ENCODE measurements at regions not wholly inside any gene's neighbourhood (a gene's known extent, or its start where the extent isn't known, plus 50 kb on each side); places are given as distances from the start of the nearest gene placed in this dataset.

GRCh38 chrX:33333271-33333670, 121.9 kb upstream of the DMD start:
- ChIA-PET SMC1A (ENCODE audit: uncharacterized antibody, unreplicated experiment) (no interaction called here), POLR2A (no interaction called here), RAD21 (ENCODE audit: unreplicated experiment) (no interaction called here), CTCF (interaction anchor here (1.1 to 1.4 kb wide), 2 partner anchors 11 to 13 kb away, joined by 3 read pairs; no protein-coding TSS in a partner anchor)
- in situ Hi-C loops (cut with MboI) (no loop called here), intact Hi-C loops (cut with micrococcal nuclease; ENCODE audit: unreplicated experiment) (loop anchor here (10.0 kb wide), 1 partner anchor 798 kb away; no protein-coding TSS in a partner anchor)
- no peaks in the 10 kb centered on the region for H3K79me2 ChIP-seq (ENCODE audit: control insufficient read depth, insufficient read depth, low read length)
- H3K27ac ChIP-seq (ENCODE audit: control insufficient read depth, insufficient read depth), result no peak overlapping the region
- H3K4me3 ChIP-seq, result no peak overlapping the region
- H3K9ac ChIP-seq (ENCODE audit: control insufficient read depth, insufficient read depth, low read length), result no peak overlapping the region
- no peak overlapping the region for H2AFZ ChIP-seq (ENCODE audit: control insufficient read depth, low read depth, low read length)
- 6% methylated on average over 2 of the region's 2 CpGs for WGBS (ENCODE audit: insufficient coverage, insufficient replicate concordance, low lambda C conversion rate, missing lambda C conversion rate)
- H3K27me3 ChIP-seq (replicated peaks in 1 of 2; ENCODE audit: control insufficient read depth in 2 of 2, insufficient read depth in 2 of 2, low read length in 1 of 2), result no peaks in the 10 kb centered on the region
- ATAC-seq (no peak), DNase-seq (ENCODE audit: low read depth, low spot score) (no peak), FAIRE-seq (no peak)
- TF ChIP-seq STAT3 (IDR thresholded peaks at IDR 0.05; ENCODE audit: low read depth, low read length) (no peak), DPF2 (IDR thresholded peaks at IDR 0.05) (no peak), POU2F2 (IDR thresholded peaks at IDR 0.05; ENCODE audit: borderline replicate concordance, low read depth, low read length) (no peak), ZZZ3 (IDR thresholded peaks at IDR 0.05; ENCODE audit: control insufficient read depth, insufficient read length, low read depth) (no peak), GATAD2B (conservative IDR thresholded peaks at IDR 0.05; ENCODE audit: low read depth) (no peak), ZBTB4 (CRISPR knock-in tag; IDR thresholded peaks at IDR 0.05) (no peak), TCF12 (IDR thresholded peaks at IDR 0.05; ENCODE audit: low read depth, low read length) (no peak), SREBF2 (IDR thresholded peaks at IDR 0.05; ENCODE audit: low read length) (no peak), ASH2L (IDR thresholded peaks at IDR 0.05; ENCODE audit: borderline replicate concordance, low read depth) (no peak), IKZF1 (conservative IDR thresholded peaks at IDR 0.05) (no peak), NFIC (IDR thresholded peaks at IDR 0.05; ENCODE audit: low read depth, low read length) (no peak), MAX (IDR thresholded peaks at IDR 0.05; ENCODE audit: low read depth, low read length) (no peak), BCL3 (IDR thresholded peaks at IDR 0.05; ENCODE audit: borderline replicate concordance, insufficient read depth, low read depth, low read length, poor library complexity, severe bottlenecking) (no peak), SMC3 (IDR thresholded peaks at IDR 0.05; ENCODE audit: borderline replicate concordance, low read length) (no peak), ATF7 (IDR thresholded peaks at IDR 0.05; ENCODE audit: low read depth) (no peak), CREM (IDR thresholded peaks at IDR 0.05; ENCODE audit: low read depth) (no peak), BACH1 (IDR thresholded peaks at IDR 0.05; ENCODE audit: borderline replicate concordance) (no peak), POLR2AphosphoS2 (IDR thresholded peaks at IDR 0.05; ENCODE audit: low read depth, low read length) (no peak), MYB (IDR thresholded peaks at IDR 0.05; ENCODE audit: borderline replicate concordance, low read depth, low read length) (no peak)
- no peaks in the 10 kb centered on the region for H4K20me1 ChIP-seq (ENCODE audit: control insufficient read depth, insufficient read depth)
- H3K36me3 ChIP-seq (ENCODE audit: control insufficient read depth in 2 of 2, insufficient read depth in 2 of 2, low read length in 1 of 2), result no peaks in the 10 kb centered on the region
- no TSS peak for BruUV-seq (replicated peaks)
- H3K9me3 ChIP-seq (replicated peaks; ENCODE audit: control insufficient read depth, insufficient read depth, low read length), result no peaks in the 10 kb centered on the region
- no peak overlapping the region for H3K4me2 ChIP-seq (ENCODE audit: control insufficient read depth, insufficient read depth)
- H3K4me1 ChIP-seq (ENCODE audit: control insufficient read depth, insufficient read depth, low read length), result no peaks in the 10 kb centered on the region
